Panc1 (cell line): ENCODE measurements at regions not wholly inside any gene's neighbourhood (a gene's known extent, or its start where the extent isn't known, plus 50 kb on each side); places are given as distances from the start of the nearest gene placed in this dataset.

ENCODE experiments used
- ATAC-seq: fragments of 200-7000 bp; cut with Tn5 transposase; 2 replicates; pipeline ENCODE4 v1.9.1; 2020; ENCODE audit warnings: mild to moderate bottlenecking, moderate library complexity
- BruUV-seq: library from RNA; stranded (reverse); fragments of 400-500 nt; replicated peaks from 2 replicates; lab custom pipeline; 2021; lab: Mats Ljungman, UMichigan
- CTCF ChIA-PET: fragments of 300-600 bp; sonication (Branson Sonifier 250); formaldehyde crosslinking; loops from one replicate; lab custom pipeline; 2022; ENCODE audit warnings: antibody characterized with exemption; lab: Charles Lee
- POLR2A ChIA-PET: fragments of 300-600 bp; sonication (Branson Sonifier 250); formaldehyde crosslinking; loops from one replicate; lab custom pipeline; 2022; ENCODE audit warnings: antibody characterized with exemption; lab: Charles Lee
- DNase-seq: peaks from one replicate; pipeline ENCODE4 v3.0.0-alpha.2; 2010; ENCODE audit warnings: low read depth, low spot score
- H3K27ac ChIP-seq: 2 replicates; pipeline ENCODE4 v1.5.1; 2011; ENCODE audit warnings: mild to moderate bottlenecking, low read length, inconsistent platforms
- H3K27me3 ChIP-seq: fragments of 200-500 bp; sonication (Bioruptor generic); 2 replicates; pipeline ENCODE4 v1.6.0; 2014; ENCODE audit warnings: low read length, inconsistent platforms; ENCODE audit not compliant: control insufficient read depth, insufficient read depth
- H3K36me3 ChIP-seq: fragments of 200-500 bp; sonication (Bioruptor generic); 2 replicates; pipeline ENCODE4 v1.5.1; 2014; ENCODE audit warnings: inconsistent platforms, mild to moderate bottlenecking, low read length, moderate library complexity; ENCODE audit not compliant: control insufficient read depth, insufficient read depth
- H3K4me1 ChIP-seq: 2 replicates; pipeline ENCODE4 v1.5.1; 2011; ENCODE audit warnings: inconsistent platforms, mild to moderate bottlenecking, low read length, moderate library complexity; ENCODE audit not compliant: control insufficient read depth, insufficient read depth
- H3K4me3 ChIP-seq, 2 experiments: 2 replicates each; pipeline ENCODE4 v1.5.1; 2011 to 2012; ENCODE audit warnings: low read depth in 2 of 2, low read length in 2 of 2, mild to moderate bottlenecking in 2 of 2, inconsistent platforms in 1 of 2, moderate library complexity in 1 of 2
- H3K9me3 ChIP-seq: fragments of 200-500 bp; sonication (Bioruptor generic); 2 replicates; pipeline ENCODE4 v1.5.1; 2014; ENCODE audit warnings: low read depth, mild to moderate bottlenecking, inconsistent platforms, low read length, moderate library complexity; ENCODE audit not compliant: control insufficient read depth, insufficient read depth
- CTCF ChIP-seq: fragments of 450-650 bp; IDR thresholded peaks from 2 replicates; pipeline ENCODE4 v1.5.1; 2017; ENCODE audit warnings: mild to moderate bottlenecking
- POLR2AphosphoS5 ChIP-seq: IDR thresholded peaks from 2 replicates; pipeline ENCODE4 v1.6.1; 2012; ENCODE audit warnings: mild to moderate bottlenecking, low read depth, low read length, moderate library complexity
- SIN3A ChIP-seq: IDR thresholded peaks from 2 replicates; pipeline ENCODE4 v1.6.1; 2012; ENCODE audit warnings: low read depth, mild to moderate bottlenecking, low read length, moderate library complexity, borderline replicate concordance; ENCODE audit not compliant: insufficient read depth
- TCF7L2 ChIP-seq: IDR thresholded peaks from 2 replicates; pipeline ENCODE4 v1.6.1; 2011; ENCODE audit warnings: mild to moderate bottlenecking, low read depth, low read length, inconsistent platforms
- in situ Hi-C: cut with HindIII; loops from 2 replicates; pipeline ENCODE4 v1.10.0; 2016; ENCODE audit warnings: low sequenced_read_pairs, low pct_unique_long_range_greater_than_20kb
- intact Hi-C: fragments of 100-400 bp; cut with micrococcal nuclease; formaldehyde crosslinking; loops from one replicate; pipeline ENCODE4 v1.10.0; 2022; ENCODE audit not compliant: unreplicated experiment
- TF ChIP-seq, protein P1 (sequence below), 2 experiments: IDR thresholded peaks; 2 replicates each; pipeline ENCODE4 v1.6.1; 2011 to 2012; ENCODE audit warnings: low read depth in 2 of 2, control low read depth in 1 of 2, low read length in 1 of 2, mild to moderate bottlenecking in 1 of 2, moderate library complexity in 1 of 2; ENCODE audit not compliant: insufficient read depth in 1 of 2

DNA sequence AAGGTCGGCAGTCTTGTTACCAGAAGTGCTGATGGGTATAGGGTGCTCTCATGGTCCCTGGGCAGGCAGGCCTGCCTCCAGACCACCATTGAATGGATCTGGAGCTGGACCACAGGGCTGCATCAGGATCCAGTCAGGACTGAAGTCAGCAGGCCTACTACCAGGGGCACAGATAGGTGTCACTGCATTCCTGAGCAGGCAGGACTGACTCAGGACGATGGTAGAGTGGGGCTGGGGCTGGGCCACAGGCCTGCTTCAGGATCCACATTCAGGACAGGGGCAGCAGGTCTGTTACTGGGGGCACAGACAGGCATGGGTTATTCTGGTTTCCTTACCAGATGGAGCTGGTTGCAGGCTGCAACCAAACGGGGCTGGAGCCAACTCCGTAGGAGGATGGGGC lies 51.4 kb upstream of the MAP3K4 start:
- Histone ChIP-seq H3K9me3 (no peaks in the 10 kb centered on the region), H3K27me3 (no peaks in the 10 kb centered on the region), H3K36me3 (no peaks in the 10 kb centered on the region), H3K27ac (no peak overlapping the region), H3K4me1 (no peaks in the 10 kb centered on the region), H3K4me3 (no peak overlapping the region)
- CTCF ChIA-PET, result no interaction called here
- ATAC-seq (0 out of 2 replicates have a peak, but pooled peaks have one; percentile 26), DNase-seq (no peak)
- no TSS peak for BruUV-seq
- POLR2A ChIA-PET, result no interaction called here
- in situ Hi-C loops (no loop called here), intact Hi-C loops (no loop called here)
- TF ChIP-seq SIN3A (no peak), CTCF (no peak), POLR2AphosphoS5 (no peak), TCF7L2 (no peak)
- TF ChIP-seq, protein P1, sequence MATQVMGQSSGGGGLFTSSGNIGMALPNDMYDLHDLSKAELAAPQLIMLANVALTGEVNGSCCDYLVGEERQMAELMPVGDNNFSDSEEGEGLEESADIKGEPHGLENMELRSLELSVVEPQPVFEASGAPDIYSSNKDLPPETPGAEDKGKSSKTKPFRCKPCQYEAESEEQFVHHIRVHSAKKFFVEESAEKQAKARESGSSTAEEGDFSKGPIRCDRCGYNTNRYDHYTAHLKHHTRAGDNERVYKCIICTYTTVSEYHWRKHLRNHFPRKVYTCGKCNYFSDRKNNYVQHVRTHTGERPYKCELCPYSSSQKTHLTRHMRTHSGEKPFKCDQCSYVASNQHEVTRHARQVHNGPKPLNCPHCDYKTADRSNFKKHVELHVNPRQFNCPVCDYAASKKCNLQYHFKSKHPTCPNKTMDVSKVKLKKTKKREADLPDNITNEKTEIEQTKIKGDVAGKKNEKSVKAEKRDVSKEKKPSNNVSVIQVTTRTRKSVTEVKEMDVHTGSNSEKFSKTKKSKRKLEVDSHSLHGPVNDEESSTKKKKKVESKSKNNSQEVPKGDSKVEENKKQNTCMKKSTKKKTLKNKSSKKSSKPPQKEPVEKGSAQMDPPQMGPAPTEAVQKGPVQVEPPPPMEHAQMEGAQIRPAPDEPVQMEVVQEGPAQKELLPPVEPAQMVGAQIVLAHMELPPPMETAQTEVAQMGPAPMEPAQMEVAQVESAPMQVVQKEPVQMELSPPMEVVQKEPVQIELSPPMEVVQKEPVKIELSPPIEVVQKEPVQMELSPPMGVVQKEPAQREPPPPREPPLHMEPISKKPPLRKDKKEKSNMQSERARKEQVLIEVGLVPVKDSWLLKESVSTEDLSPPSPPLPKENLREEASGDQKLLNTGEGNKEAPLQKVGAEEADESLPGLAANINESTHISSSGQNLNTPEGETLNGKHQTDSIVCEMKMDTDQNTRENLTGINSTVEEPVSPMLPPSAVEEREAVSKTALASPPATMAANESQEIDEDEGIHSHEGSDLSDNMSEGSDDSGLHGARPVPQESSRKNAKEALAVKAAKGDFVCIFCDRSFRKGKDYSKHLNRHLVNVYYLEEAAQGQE (IDR thresholded peaks at IDR 0.05; ENCODE audit: insufficient read depth in 1 of 2, low read depth in 2 of 2, low read length in 1 of 2), result no peak
